ENCODE measurements at regions not wholly inside any gene's neighbourhood (a gene's known extent, or its start where the extent isn't known, plus 50 kb on each side); places are given as distances from the start of the nearest gene placed in this dataset.
A peak's percentile ranks its signal among the peaks of the same experiment; 100 is the strongest.

DNA sequence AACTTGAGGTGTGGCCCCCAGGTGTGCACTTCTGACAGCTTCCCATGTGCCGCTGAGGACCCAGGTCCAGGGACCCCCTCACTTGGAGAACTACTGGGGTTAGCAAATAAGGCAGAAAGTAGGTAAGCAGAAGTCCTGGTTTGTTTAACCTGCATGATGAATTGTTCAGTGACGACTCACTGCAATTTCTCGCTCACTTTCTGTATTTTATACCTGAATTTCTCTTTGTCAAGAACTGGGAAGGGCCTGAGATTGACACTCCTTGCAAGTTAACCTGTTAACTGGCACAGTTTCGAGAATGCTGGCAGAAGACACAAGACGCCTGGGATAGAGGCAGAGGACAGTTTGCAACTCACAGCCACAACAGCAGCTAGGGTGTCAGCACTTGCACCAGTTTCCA lies 164.5 kb upstream of the NCK2 start:
- no peak overlapping the region for H3K4me3 ChIP-seq (ENCODE audit: low read depth, low read length)
- TF ChIP-seq, protein P1, sequence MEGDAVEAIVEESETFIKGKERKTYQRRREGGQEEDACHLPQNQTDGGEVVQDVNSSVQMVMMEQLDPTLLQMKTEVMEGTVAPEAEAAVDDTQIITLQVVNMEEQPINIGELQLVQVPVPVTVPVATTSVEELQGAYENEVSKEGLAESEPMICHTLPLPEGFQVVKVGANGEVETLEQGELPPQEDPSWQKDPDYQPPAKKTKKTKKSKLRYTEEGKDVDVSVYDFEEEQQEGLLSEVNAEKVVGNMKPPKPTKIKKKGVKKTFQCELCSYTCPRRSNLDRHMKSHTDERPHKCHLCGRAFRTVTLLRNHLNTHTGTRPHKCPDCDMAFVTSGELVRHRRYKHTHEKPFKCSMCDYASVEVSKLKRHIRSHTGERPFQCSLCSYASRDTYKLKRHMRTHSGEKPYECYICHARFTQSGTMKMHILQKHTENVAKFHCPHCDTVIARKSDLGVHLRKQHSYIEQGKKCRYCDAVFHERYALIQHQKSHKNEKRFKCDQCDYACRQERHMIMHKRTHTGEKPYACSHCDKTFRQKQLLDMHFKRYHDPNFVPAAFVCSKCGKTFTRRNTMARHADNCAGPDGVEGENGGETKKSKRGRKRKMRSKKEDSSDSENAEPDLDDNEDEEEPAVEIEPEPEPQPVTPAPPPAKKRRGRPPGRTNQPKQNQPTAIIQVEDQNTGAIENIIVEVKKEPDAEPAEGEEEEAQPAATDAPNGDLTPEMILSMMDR (IDR thresholded peaks at IDR 0.05; ENCODE audit: low read depth, low read length, missing control alignments): no peak
- no peak for DNase-seq (ENCODE audit: low read depth)

GRCh38 chr2:105578166-105578565 lies 166.5 kb upstream of the NCK2 start:
- DNase-seq (ENCODE audit: low read depth): no peak
- TF ChIP-seq, protein P1 (IDR thresholded peaks at IDR 0.05; ENCODE audit: low read depth, low read length, missing control alignments): no peak
- no peak overlapping the region for H3K4me3 ChIP-seq (ENCODE audit: low read depth, low read length)

DNA sequence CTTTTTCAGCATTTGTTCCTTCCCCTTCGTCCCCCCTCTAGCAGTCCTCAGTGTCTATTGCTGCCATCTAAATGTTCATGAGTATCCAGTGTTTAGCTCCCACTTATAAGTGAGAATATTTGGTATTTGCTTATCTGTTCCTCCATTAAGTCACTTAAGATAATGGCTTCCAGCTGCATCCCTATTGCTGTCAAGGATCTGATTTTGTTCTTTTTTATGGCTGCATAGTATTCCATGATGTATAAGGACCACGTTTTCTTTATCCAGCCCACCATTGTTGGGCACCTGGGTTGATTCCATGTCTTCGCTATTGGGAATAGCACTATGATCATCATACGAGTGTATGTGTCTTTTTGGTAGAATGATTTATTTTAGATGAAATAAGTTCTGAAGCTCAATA lies 166.9 kb upstream of the NCK2 start:
- H3K4me3 ChIP-seq (ENCODE audit: low read depth, low read length): no peak overlapping the region
- DNase-seq (ENCODE audit: low read depth): no peak
- TF ChIP-seq, protein P1 (IDR thresholded peaks at IDR 0.05; ENCODE audit: low read depth, low read length, missing control alignments): no peak

GRCh38 chr2:105576440-105577241 lies 168.1 kb upstream of the NCK2 start:
- DNase-seq (ENCODE audit: low read depth): peak; percentile 15
- TF ChIP-seq, protein P1 (IDR thresholded peaks at IDR 0.05; ENCODE audit: low read depth, low read length, missing control alignments): peak; percentile 57
- H3K4me3 ChIP-seq (ENCODE audit: low read depth, low read length): no peak overlapping the region

DNA sequence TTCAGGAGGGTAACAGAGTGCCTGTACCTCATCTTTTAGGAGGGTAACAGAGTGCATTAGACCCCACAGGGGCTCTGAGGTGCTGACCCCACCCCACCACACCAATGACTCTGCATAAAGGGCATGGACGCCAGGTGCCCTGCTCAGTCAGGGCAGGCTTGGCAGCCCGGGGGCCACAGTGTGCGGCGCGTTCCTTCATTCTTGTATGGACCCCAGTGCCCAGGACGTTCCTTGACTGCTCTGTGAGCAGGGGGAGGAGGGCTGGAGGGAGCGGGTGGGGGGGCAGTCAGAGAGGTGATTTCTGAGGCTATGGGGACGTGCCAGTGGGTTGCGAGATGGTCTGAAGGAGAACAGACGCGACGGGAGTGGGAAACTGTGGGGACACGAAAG lies 168.7 kb upstream of the NCK2 start:
- no peak for DNase-seq (ENCODE audit: low read depth)
- no peak overlapping the region for H3K4me3 ChIP-seq (ENCODE audit: low read depth, low read length)
- TF ChIP-seq, protein P1 (IDR thresholded peaks at IDR 0.05; ENCODE audit: low read depth, low read length, missing control alignments): no peak

DNA sequence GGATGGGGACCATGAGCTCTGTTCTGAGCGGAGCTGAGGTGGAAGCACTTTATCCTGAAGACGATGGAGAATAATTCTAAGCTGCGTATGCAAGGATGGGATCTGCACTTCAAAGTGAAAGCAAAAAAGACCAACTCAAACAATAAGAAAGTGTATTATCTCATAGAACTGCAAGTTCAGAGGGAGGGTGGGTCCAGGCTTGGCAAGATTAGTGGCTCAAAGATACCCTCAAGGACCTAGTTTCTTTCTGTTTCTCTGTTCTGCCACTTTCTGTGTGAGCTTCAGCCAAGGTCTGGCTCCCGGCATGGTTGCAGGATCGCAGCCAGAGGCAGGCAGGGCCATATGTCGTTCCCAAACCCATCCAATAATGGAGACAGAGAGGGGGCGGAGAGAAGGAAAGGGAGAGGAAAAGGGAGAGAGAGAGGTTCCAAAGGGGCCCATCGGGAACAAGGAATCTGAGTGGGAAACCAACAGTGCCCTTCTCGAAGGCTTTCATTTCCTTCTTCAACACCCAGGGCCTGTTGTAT lies 169.2 kb upstream of the NCK2 start:
- no peak for DNase-seq (ENCODE audit: low read depth)
- H3K4me3 ChIP-seq (ENCODE audit: low read depth, low read length): no peak overlapping the region
- TF ChIP-seq, protein P1 (IDR thresholded peaks at IDR 0.05; ENCODE audit: low read depth, low read length, missing control alignments): no peak
